ENCODE measurements at regions not wholly inside any gene's neighbourhood (a gene's known extent, or its start where the extent isn't known, plus 50 kb on each side); places are given as distances from the start of the nearest gene placed in this dataset.

- DNase-seq, result no peak
Observed at GRCh38 chr18:61756244-61756643, 136.6 kb downstream of the RNF152 start.

- DNase-seq, result no peak
Observed at GRCh38 chr18:61755555-61755954, 137.3 kb downstream of the RNF152 start.

- DNase-seq, result no peak
Observed at GRCh38 chr18:61754039-61754583, 138.7 kb downstream of the RNF152 start.

- no peak for DNase-seq
Observed at GRCh38 chr18:61753373-61753772, 139.4 kb downstream of the RNF152 start.

- no peak for DNase-seq
Observed at GRCh38 chr18:61752973-61753372, 139.8 kb downstream of the RNF152 start.

- no peak for DNase-seq
Observed at GRCh38 chr18:61750840-61751668, 141.8 kb downstream of the RNF152 start.

GRCh38 chr18:61749546-61749945 lies 143.3 kb downstream of the RNF152 start:
- DNase-seq, result no peak

- DNase-seq, result no peak
Observed at GRCh38 chr18:61749031-61749430, 143.8 kb downstream of the RNF152 start.

GRCh38 chr18:61748004-61748403 lies 144.8 kb downstream of the RNF152 start:
- peak; percentile 75 for DNase-seq

- peak; percentile 74 for DNase-seq
Observed at GRCh38 chr18:61743775-61744531, 148.9 kb downstream of the RNF152 start.

- DNase-seq, result no peak
Observed at GRCh38 chr18:61742565-61743429, 150.0 kb downstream of the RNF152 start.

GRCh38 chr18:61741881-61742454 lies 150.8 kb downstream of the RNF152 start:
- DNase-seq, result no peak

GRCh38 chr18:61738488-61738887 lies 154.3 kb downstream of the RNF152 start:
- DNase-seq, result no peak

GRCh38 chr18:61738042-61738441 lies 154.8 kb downstream of the RNF152 start:
- DNase-seq, result no peak

GRCh38 chr18:61736133-61736532 lies 156.7 kb downstream of the RNF152 start:
- DNase-seq, result no peak

GRCh38 chr18:61735564-61736102 lies 157.2 kb downstream of the RNF152 start:
- no peak for DNase-seq

GRCh38 chr18:61734396-61734795 lies 158.4 kb downstream of the RNF152 start:
- DNase-seq, result no peak

- DNase-seq, result no peak
Observed at GRCh38 chr18:61732854-61733253, 160.0 kb downstream of the RNF152 start.

GRCh38 chr18:61731693-61732376 lies 161.0 kb downstream of the RNF152 start:
- DNase-seq, result no peak

- peak; percentile 71 for DNase-seq
Observed at GRCh38 chr18:61731178-61731577, 161.6 kb downstream of the RNF152 start.

GRCh38 chr18:61729322-61729721 lies 163.5 kb downstream of the RNF152 start:
- no peak for DNase-seq
